ENCODE measurements at regions not wholly inside any gene's neighbourhood (a gene's known extent, or its start where the extent isn't known, plus 50 kb on each side); places are given as distances from the start of the nearest gene placed in this dataset.

- TF ChIP-seq CTCF (IDR thresholded peaks at IDR 0.05) (no peak), SIN3A (IDR thresholded peaks at IDR 0.05; ENCODE audit: borderline replicate concordance, insufficient read depth, low read depth, low read length) (no peak), POLR2AphosphoS5 (IDR thresholded peaks at IDR 0.05; ENCODE audit: low read depth, low read length) (no peak)
Observed at GRCh38 chr1:9472386-9473031, 66.8 kb upstream of the SLC25A33 start.
